IMR-90 (cell line): ENCODE measurements at regions not wholly inside any gene's neighbourhood (a gene's known extent, or its start where the extent isn't known, plus 50 kb on each side); places are given as distances from the start of the nearest gene placed in this dataset.

Experiments used
- ATAC-seq: fragments of 200-7000 bp; cut with Tn5 transposase; 2 replicates; pipeline ENCODE4 v1.9.1; 2020; ENCODE audit warnings: low read depth, mild to moderate bottlenecking, moderate library complexity
- BruUV-seq: library from RNA; stranded (reverse); fragments of 400-500 nt; replicated peaks from 2 replicates; lab custom pipeline; 2021; lab: Mats Ljungman, UMichigan
- CTCF ChIA-PET: fragments of 300-600 bp; formaldehyde crosslinking; extraction: SDS; loops from one replicate; lab custom pipeline; 2021; ENCODE audit warnings: antibody characterized with exemption; lab: Yijun Ruan, JAX
- POLR2A ChIA-PET: fragments of 300-600 bp; sonication (Branson Sonifier 250); formaldehyde crosslinking; loops from one replicate; lab custom pipeline; 2022; ENCODE audit warnings: antibody characterized with exemption; ENCODE audit not compliant: unreplicated experiment; lab: Charles Lee
- DNase-seq: peaks from one replicate; pipeline ENCODE4 v3.0.0; 2013
- H2AFZ ChIP-seq: replicated peaks from 2 replicates; pipeline ENCODE3; 2013; ENCODE audit warnings: low read length, mild to moderate bottlenecking; ENCODE audit not compliant: poor library complexity
- H2AK5ac ChIP-seq: 2 replicates; pipeline ENCODE4 v1.6.1; 2013; ENCODE audit warnings: low read depth, low read length, inconsistent platforms
- H2AK9ac ChIP-seq: replicated peaks from 2 replicates; pipeline ENCODE3; 2013; ENCODE audit warnings: mild to moderate bottlenecking, low read depth, low read length, moderate library complexity; ENCODE audit not compliant: poor library complexity
- H2BK120ac ChIP-seq: 2 replicates; pipeline ENCODE4 v1.6.1; 2013; ENCODE audit warnings: low read depth, low read length, inconsistent platforms
- H2BK15ac ChIP-seq: 3 replicates; pipeline ENCODE4 v1.6.1; 2013; ENCODE audit warnings: low read depth, low read length, inconsistent platforms
- H2BK20ac ChIP-seq: 2 replicates; pipeline ENCODE4 v1.6.1; 2013; ENCODE audit warnings: low read depth, mild to moderate bottlenecking, inconsistent platforms, low read length, moderate library complexity
- H2BK5ac ChIP-seq: 2 replicates; pipeline ENCODE4 v1.6.1; 2013; ENCODE audit warnings: mild to moderate bottlenecking, low read depth, low read length, inconsistent platforms; ENCODE audit not compliant: poor library complexity, severe bottlenecking
- H3K14ac ChIP-seq: replicated peaks from 2 replicates; pipeline ENCODE4 v1.6.1; 2013; ENCODE audit warnings: low read depth, low read length, inconsistent platforms
- H3K18ac ChIP-seq: 2 replicates; pipeline ENCODE4 v1.6.1; 2013; ENCODE audit warnings: low read depth, low read length, control low read depth
- H3K23ac ChIP-seq: 2 replicates; pipeline ENCODE4 v1.6.1; 2013; ENCODE audit warnings: low read depth, low read length, inconsistent platforms
- H3K27ac ChIP-seq: 2 replicates; pipeline ENCODE4 v1.5.1; 2013; ENCODE audit warnings: mild to moderate bottlenecking, control low read depth, low read length; ENCODE audit not compliant: insufficient read depth
- H3K27me3 ChIP-seq: 2 replicates; pipeline ENCODE4 v1.6.1; 2013; ENCODE audit warnings: low read length; ENCODE audit not compliant: control insufficient read depth, insufficient read depth
- H3K36me3 ChIP-seq: 2 replicates; pipeline ENCODE4 v1.6.1; 2013; ENCODE audit warnings: low read length, mixed read lengths; ENCODE audit not compliant: control insufficient read depth, insufficient read depth
- H3K4ac ChIP-seq: 2 replicates; pipeline ENCODE4 v1.6.1; 2013; ENCODE audit warnings: low read depth, low read length, inconsistent platforms
- H3K4me1 ChIP-seq: 2 replicates; pipeline ENCODE4 v1.6.1; 2013; ENCODE audit warnings: low read length, mixed read lengths; ENCODE audit not compliant: control insufficient read depth, insufficient read depth
- H3K4me2 ChIP-seq: 2 replicates; pipeline ENCODE4 v1.6.1; 2013; ENCODE audit warnings: low read depth, mild to moderate bottlenecking, control low read depth, low read length, moderate library complexity
- H3K4me3 ChIP-seq: 2 replicates; pipeline ENCODE4 v1.5.1; 2013; ENCODE audit warnings: low read depth, mild to moderate bottlenecking, control low read depth, low read length, moderate library complexity; ENCODE audit not compliant: insufficient read depth
- H3K56ac ChIP-seq: 2 replicates; pipeline ENCODE4 v1.6.1; 2013; ENCODE audit warnings: low read length, inconsistent platforms; ENCODE audit not compliant: insufficient read depth; ENCODE audit errors: extremely low read depth
- H3K79me1 ChIP-seq, 2 experiments: 2 replicates each; pipeline ENCODE4 v1.6.1; 2013; ENCODE audit warnings: low read length in 2 of 2, inconsistent platforms in 1 of 2, low read depth in 1 of 2
- H3K9ac ChIP-seq: 2 replicates; pipeline ENCODE4 v1.6.1; 2013; ENCODE audit warnings: low read depth, low read length, control low read depth
- H3K9me1 ChIP-seq: 2 replicates; pipeline ENCODE4 v1.6.1; 2013; ENCODE audit warnings: low read length, inconsistent platforms; ENCODE audit not compliant: insufficient read depth
- H3K9me3 ChIP-seq: 2 replicates; pipeline ENCODE4 v1.6.1; 2013; ENCODE audit warnings: low read length; ENCODE audit not compliant: control insufficient read depth, insufficient read depth
- H4K20me1 ChIP-seq: 2 replicates; pipeline ENCODE4 v1.6.1; 2013; ENCODE audit warnings: low read length, inconsistent platforms; ENCODE audit not compliant: insufficient read depth
- H4K5ac ChIP-seq: 2 replicates; pipeline ENCODE4 v1.6.1; 2013; ENCODE audit warnings: mild to moderate bottlenecking, low read depth, low read length, control low read depth
- H4K8ac ChIP-seq, 2 experiments: 2 replicates each; pipeline ENCODE4 v1.6.1; 2013; ENCODE audit warnings: low read depth in 2 of 2, low read length in 2 of 2, control low read depth in 1 of 2, inconsistent platforms in 1 of 2
- H4K91ac ChIP-seq: 2 replicates; pipeline ENCODE4 v1.6.1; 2013; ENCODE audit warnings: low read depth, low read length, inconsistent platforms; ENCODE audit not compliant: insufficient read depth
- BHLHE40 ChIP-seq: fragments of 150-350 bp; IDR thresholded peaks from 2 replicates; pipeline ENCODE4 v1.6.1; 2016; ENCODE audit warnings: mild to moderate bottlenecking, low read depth, low read length
- CEBPB ChIP-seq: IDR thresholded peaks from 2 replicates; pipeline ENCODE4 v1.6.1; 2012; ENCODE audit warnings: low read depth, low read length, improper control_type of control experiment
- CHD1 ChIP-seq: IDR thresholded peaks from 2 replicates; pipeline ENCODE4 v1.6.1; 2012; ENCODE audit warnings: low read depth, low read length, improper control_type of control experiment
- CTCF ChIP-seq: conservative IDR thresholded peaks from 2 replicates; pipeline ENCODE4 v1.5.1; 2012; ENCODE audit warnings: mild to moderate bottlenecking, low read depth, low read length, improper control_type of control experiment
- ELK1 ChIP-seq: fragments of 150-350 bp; IDR thresholded peaks from 2 replicates; pipeline ENCODE4 v1.6.1; 2016; ENCODE audit warnings: low read depth, mild to moderate bottlenecking, low read length, moderate library complexity, borderline replicate concordance
- FOS ChIP-seq: fragments of 150-350 bp; IDR thresholded peaks from 2 replicates; pipeline ENCODE4 v1.6.1; 2016; ENCODE audit warnings: low read depth, low read length
- MAFK ChIP-seq: IDR thresholded peaks from 2 replicates; pipeline ENCODE4 v1.6.1; 2012; ENCODE audit warnings: low read depth, low read length, improper control_type of control experiment
- MAZ ChIP-seq: IDR thresholded peaks from 2 replicates; pipeline ENCODE4 v1.6.1; 2012; ENCODE audit warnings: low read depth, mild to moderate bottlenecking, low read length, improper control_type of control experiment, moderate library complexity, borderline replicate concordance
- MXI1 ChIP-seq: IDR thresholded peaks from 2 replicates; pipeline ENCODE4 v1.6.1; 2012; ENCODE audit warnings: low read depth, mild to moderate bottlenecking, low read length, moderate library complexity, borderline replicate concordance
- NFE2L2 ChIP-seq: fragments of 150-350 bp; IDR thresholded peaks from 2 replicates; pipeline ENCODE4 v1.6.1; 2016; ENCODE audit warnings: low read depth, mild to moderate bottlenecking, low read length
- POLR2A ChIP-seq: IDR thresholded peaks from 2 replicates; pipeline ENCODE4 v1.6.1; 2012; ENCODE audit warnings: mild to moderate bottlenecking, low read depth, low read length
- RAD21 ChIP-seq: IDR thresholded peaks from 2 replicates; pipeline ENCODE4 v1.6.1; 2012; ENCODE audit warnings: low read length, improper control_type of control experiment
- RCOR1 ChIP-seq: IDR thresholded peaks from 2 replicates; pipeline ENCODE4 v1.6.1; 2012; ENCODE audit warnings: mild to moderate bottlenecking, low read length, improper control_type of control experiment; ENCODE audit not compliant: insufficient replicate concordance
- RFX5 ChIP-seq: IDR thresholded peaks from 2 replicates; pipeline ENCODE4 v1.8.0; 2012; ENCODE audit warnings: low read depth, mild to moderate bottlenecking, low read length, moderate library complexity
- SMC3 ChIP-seq: fragments of 150-350 bp; IDR thresholded peaks from 2 replicates; pipeline ENCODE4 v1.6.1; 2016; ENCODE audit warnings: low read depth, mild to moderate bottlenecking, antibody characterized with exemption, low read length, moderate library complexity
- USF2 ChIP-seq: fragments of 150-350 bp; IDR thresholded peaks from 2 replicates; pipeline ENCODE4 v1.6.1; 2017; ENCODE audit warnings: mild to moderate bottlenecking, antibody characterized with exemption, low read length, low read depth
- WGBS, 2 experiments: methylation state at CpG; one replicate each; pipeline versions ENCODE4 v1.1.5 to v1.1.7; 2013; ENCODE audit warnings: missing lambda C conversion rate in 2 of 2; ENCODE audit not compliant: insufficient read length in 1 of 2; ENCODE audit errors: extremely low coverage in 2 of 2; 5-methylcytosine and 5-hydroxymethylcytosine counted together
- dilution Hi-C: fragments of 300-500 bp; cut with HindIII; formaldehyde crosslinking; loops from one replicate; pipeline ENCODE4 v1.14.3; 2018; ENCODE audit warnings: low sequenced_read_pairs; ENCODE audit not compliant: unreplicated experiment
- in situ Hi-C: fragments of 300-500 bp; cut with MboI; formaldehyde crosslinking; loops from 3 replicates; pipeline ENCODE4 v1.14.3; 2019; ENCODE audit warnings: low sequenced_read_pairs, inconsistent platforms, mixed read lengths
- intact Hi-C: fragments of 100-400 bp; cut with micrococcal nuclease; formaldehyde crosslinking; loops from 2 replicates; pipeline ENCODE4 v1.10.0; 2022

- Histone ChIP-seq H3K36me3 (no peaks in the 10 kb centered on the region), H4K91ac (peak overlapping the region; percentile 45; the same call in 1 of the 2 replicates), H3K27me3 (no peaks in the 10 kb centered on the region), H3K14ac (no peak overlapping the region), H3K4me3 (no peak overlapping the region), H3K4ac (peak overlapping the region; percentile 43; the same call in 1 of the 2 replicates), H3K9me3 (no peaks in the 10 kb centered on the region; the same call in 1 of the 2 replicates), H2BK120ac (peak overlapping the region; percentile 6), H3K23ac (no peak overlapping the region), H4K20me1 (no peaks in the 10 kb centered on the region), H2BK20ac (peak overlapping the region; percentile 67; the same call in 1 of the 2 replicates), H3K4me1 (peaks cover 2% of the 10 kb centered on the region; the same call in 1 of the 2 replicates), H3K9me1 (0 out of 2 replicates have a peak, but pooled peaks cover 5% of the 10 kb centered on the region), H3K9ac (no peak overlapping the region), H3K56ac (no peak overlapping the region), H4K5ac (no peak overlapping the region), H3K4me2 (no peak overlapping the region), H2AFZ (peak overlapping the region; percentile 58), H2BK5ac (no peak overlapping the region), H4K8ac (no peak overlapping the region), H3K79me1 (no peaks in the 10 kb centered on the region), H2AK9ac (peak overlapping the region; percentile 37), H3K18ac (no peak overlapping the region), H3K27ac (no peak overlapping the region), H2BK15ac (no peak overlapping the region), H2AK5ac (no peak overlapping the region)
- CTCF ChIA-PET: no interaction called here
- BruUV-seq: no TSS peak
- 100% methylated on average over 2 of the region's 7 CpGs; no CpG with 5 or more reads in 1 of the 2 experiments for WGBS, 2 experiments
- ATAC-seq: no peak
- TF ChIP-seq ELK1: no peak
- no peak for TF ChIP-seq CTCF
- TF ChIP-seq RCOR1: no peak
- no peak for TF ChIP-seq BHLHE40
- no peak for TF ChIP-seq RFX5
- no peak for TF ChIP-seq POLR2A
- TF ChIP-seq MAFK: no peak
- no peak for TF ChIP-seq CEBPB
- TF ChIP-seq RAD21: no peak
- no peak for TF ChIP-seq CHD1
- no peak for TF ChIP-seq MAZ
- no peak for TF ChIP-seq SMC3
- no peak for TF ChIP-seq NFE2L2
- TF ChIP-seq FOS: no peak
- TF ChIP-seq MXI1: no peak
- no peak for TF ChIP-seq USF2
- POLR2A ChIA-PET: no interaction called here
- dilution Hi-C loops (no loop called here), intact Hi-C loops (loop anchor here (10.0 kb wide), 1 partner anchor 437 kb away; no protein-coding TSS in a partner anchor), in situ Hi-C loops (no loop called here)
- DNase-seq: no peak
Measured at GRCh38 chr2:142601794-142602193, 275.7 kb upstream of the KYNU start.
